GM19395 (cell line): ENCODE measurements at regions not wholly inside any gene's neighbourhood (a gene's known extent, or its start where the extent isn't known, plus 50 kb on each side); places are given as distances from the start of the nearest gene placed in this dataset.

Experiments used
- ATAC-seq: cut with Tn5 transposase; IDR thresholded peaks from one replicate; pipeline ENCODE4 v1.9.1; 2021; ENCODE audit warnings: mild to moderate bottlenecking, moderate library complexity; ENCODE audit not compliant: unreplicated experiment

GRCh38 chr2:136248242-136248641, 130.3 kb upstream of the CXCR4 start:
- no peak for ATAC-seq

- ATAC-seq, result no peak
These were observed 129.4 kb upstream of the CXCR4 start for GRCh38 chr2:136247204-136247950.

GRCh38 chr2:136246086-136246669, 128.2 kb upstream of the CXCR4 start:
- peak; percentile 92 for ATAC-seq

GRCh38 chr2:136245211-136245610, 127.3 kb upstream of the CXCR4 start:
- ATAC-seq, result no peak

GRCh38 chr2:136244536-136244885, 126.6 kb upstream of the CXCR4 start:
- no peak for ATAC-seq

GRCh38 chr2:136243638-136244535, 125.9 kb upstream of the CXCR4 start:
- ATAC-seq, result no peak

- no peak for ATAC-seq
These were observed 124.8 kb upstream of the CXCR4 start for GRCh38 chr2:136242687-136243277.

- ATAC-seq, result no peak
These were observed 124.2 kb upstream of the CXCR4 start for GRCh38 chr2:136242100-136242499.

- ATAC-seq, result no peak
These were observed 121.2 kb upstream of the CXCR4 start for GRCh38 chr2:136239079-136239685.

- ATAC-seq, result peak; percentile 90
These were observed 120.5 kb upstream of the CXCR4 start for GRCh38 chr2:136238286-136239078.

- no peak for ATAC-seq
These were observed 118.1 kb upstream of the CXCR4 start for GRCh38 chr2:136236019-136236418.

GRCh38 chr2:136235546-136235945, 117.6 kb upstream of the CXCR4 start:
- no peak for ATAC-seq

GRCh38 chr2:136234261-136234660, 116.3 kb upstream of the CXCR4 start:
- no peak for ATAC-seq

GRCh38 chr2:136233298-136233697, 115.3 kb upstream of the CXCR4 start:
- no peak for ATAC-seq

- ATAC-seq, result no peak
These were observed 114.7 kb upstream of the CXCR4 start for GRCh38 chr2:136232456-136233172.

- ATAC-seq, result no peak
These were observed 112.5 kb upstream of the CXCR4 start for GRCh38 chr2:136230464-136230863.

GRCh38 chr2:136226903-136227302, 109.0 kb upstream of the CXCR4 start:
- no peak for ATAC-seq

- ATAC-seq, result peak; percentile 84
These were observed 108.2 kb upstream of the CXCR4 start for GRCh38 chr2:136225950-136226835.

GRCh38 chr2:136223274-136223673, 105.3 kb upstream of the CXCR4 start:
- no peak for ATAC-seq
